Central memory CD8-positive, alpha-beta T cell (primary cell): ENCODE measurements at regions not wholly inside any gene's neighbourhood (a gene's known extent, or its start where the extent isn't known, plus 50 kb on each side); places are given as distances from the start of the nearest gene placed in this dataset.

Experiments used
- ATAC-seq: fragments of 150-1000 bp; cut with Tn5 transposase; replicated peaks from 2 replicates; pipeline ENCODE4 v1.10.0; 2022; ENCODE audit warnings: mild to moderate bottlenecking, moderate FRiP score, moderate number of reproducible peaks; ENCODE audit not compliant: poor library complexity, severe bottlenecking; ENCODE audit errors: extremely low read depth
- DNase-seq, 2 donors: peaks; one replicate each; pipeline ENCODE4 v3.0.0; 2021; ENCODE audit warnings: low spot score in 2 of 2
- H3K27ac Mint-ChIP-seq: one replicate; pipeline ENCODE4 v1.8.0; 2022; ENCODE audit warnings: low read depth, mild to moderate bottlenecking, moderate library complexity, mixed read lengths
- H3K27me3 Mint-ChIP-seq: one replicate; pipeline ENCODE4 v1.8.0; 2022; ENCODE audit warnings: mixed read lengths
- H3K36me3 Mint-ChIP-seq: one replicate; pipeline ENCODE4 v1.8.0; 2022; ENCODE audit warnings: mild to moderate bottlenecking, moderate library complexity, mixed read lengths; ENCODE audit not compliant: insufficient read depth
- H3K4me1 Mint-ChIP-seq: one replicate; pipeline ENCODE4 v1.8.0; 2022; ENCODE audit warnings: mixed read lengths
- H3K4me3 Mint-ChIP-seq: one replicate; pipeline ENCODE4 v1.8.0; 2022; ENCODE audit warnings: mild to moderate bottlenecking, moderate library complexity, mixed read lengths
- H3K9me3 Mint-ChIP-seq: one replicate; pipeline ENCODE4 v1.8.0; 2022; ENCODE audit warnings: mixed read lengths

- ATAC-seq, result no peak
- peaks cover 50% of the 10 kb centered on the region for H3K27me3 Mint-ChIP-seq
- no peak overlapping the region for H3K27ac Mint-ChIP-seq
Observed at GRCh38 chr1:22281521-22282363, 138.8 kb upstream of the WNT4 start.

GRCh38 chr1:22282364-22282995 lies 139.6 kb upstream of the WNT4 start:
- no peaks in the 10 kb centered on the region for H3K9me3 Mint-ChIP-seq
- H3K27ac Mint-ChIP-seq, result no peak overlapping the region
- DNase-seq (no peak), ATAC-seq (no peak)
- no peak overlapping the region for H3K4me3 Mint-ChIP-seq
- peaks cover 43% of the 10 kb centered on the region for H3K27me3 Mint-ChIP-seq
- H3K36me3 Mint-ChIP-seq, result no peaks in the 10 kb centered on the region
- no peaks in the 10 kb centered on the region for H3K4me1 Mint-ChIP-seq

More at GRCh38 chr1:22281521-22282363, 138.8 kb upstream of the WNT4 start:
- no peak for DNase-seq
- no peaks in the 10 kb centered on the region for H3K36me3 Mint-ChIP-seq
- no peaks in the 10 kb centered on the region for H3K4me1 Mint-ChIP-seq
- no peak overlapping the region for H3K4me3 Mint-ChIP-seq
- H3K9me3 Mint-ChIP-seq, result no peaks in the 10 kb centered on the region

- H3K27ac Mint-ChIP-seq, result no peak overlapping the region
- ATAC-seq, result no peak
- H3K36me3 Mint-ChIP-seq, result no peaks in the 10 kb centered on the region
- no peaks in the 10 kb centered on the region for H3K9me3 Mint-ChIP-seq
- no peak overlapping the region for H3K4me3 Mint-ChIP-seq
- H3K4me1 Mint-ChIP-seq, result no peaks in the 10 kb centered on the region
- DNase-seq, result no peak
- peaks cover 34% of the 10 kb centered on the region for H3K27me3 Mint-ChIP-seq
Observed at GRCh38 chr1:22283596-22283995, 140.7 kb upstream of the WNT4 start.

- no peaks in the 10 kb centered on the region for H3K4me1 Mint-ChIP-seq
- no peak overlapping the region for H3K4me3 Mint-ChIP-seq
- peaks cover 28% of the 10 kb centered on the region for H3K27me3 Mint-ChIP-seq
- no peaks in the 10 kb centered on the region for H3K9me3 Mint-ChIP-seq
- no peaks in the 10 kb centered on the region for H3K36me3 Mint-ChIP-seq
- no peak overlapping the region for H3K27ac Mint-ChIP-seq
- ATAC-seq (no peak), DNase-seq (no peak)
Observed at GRCh38 chr1:22284236-22284635, 141.3 kb upstream of the WNT4 start.

GRCh38 chr1:22284906-22285548 lies 142.1 kb upstream of the WNT4 start:
- ATAC-seq (no peak), DNase-seq (no peak)
- Mint-ChIP-seq H3K4me1 (no peaks in the 10 kb centered on the region), H3K4me3 (no peak overlapping the region), H3K9me3 (no peaks in the 10 kb centered on the region), H3K27me3 (peaks cover 30% of the 10 kb centered on the region), H3K27ac (no peak overlapping the region), H3K36me3 (no peaks in the 10 kb centered on the region)

- no peaks in the 10 kb centered on the region for H3K36me3 Mint-ChIP-seq
- no peak overlapping the region for H3K27ac Mint-ChIP-seq
- H3K9me3 Mint-ChIP-seq, result no peaks in the 10 kb centered on the region
- H3K27me3 Mint-ChIP-seq, result peaks cover 37% of the 10 kb centered on the region
- DNase-seq, result peak in 1 of 2 donors; percentile 8
- H3K4me3 Mint-ChIP-seq, result no peak overlapping the region
- ATAC-seq, result no peak
- no peaks in the 10 kb centered on the region for H3K4me1 Mint-ChIP-seq
Observed at GRCh38 chr1:22285549-22286396, 142.9 kb upstream of the WNT4 start.

DNA sequence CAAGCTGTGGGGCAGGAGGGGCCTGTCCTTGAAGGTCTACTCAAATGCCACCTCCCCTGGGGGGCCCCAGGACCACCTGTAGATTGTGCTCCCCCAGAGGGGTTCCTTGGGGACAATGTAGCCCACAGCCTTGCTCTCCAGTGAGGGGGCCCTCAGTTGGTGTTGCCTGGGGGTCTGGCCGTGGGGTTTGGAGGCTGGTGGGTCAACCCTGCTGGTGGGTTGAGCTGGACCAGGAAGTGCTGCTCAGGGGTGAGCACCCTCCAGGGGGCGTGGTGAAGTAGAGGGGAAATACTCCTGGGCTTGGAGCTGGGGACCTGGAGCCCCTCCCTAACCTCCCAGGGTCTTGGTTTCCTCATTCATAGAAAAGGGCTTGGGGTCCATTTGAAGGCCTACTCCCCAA lies 143.6 kb upstream of the WNT4 start:
- Mint-ChIP-seq H3K27me3 (peaks cover 38% of the 10 kb centered on the region), H3K36me3 (no peaks in the 10 kb centered on the region), H3K4me3 (no peak overlapping the region), H3K9me3 (no peaks in the 10 kb centered on the region), H3K4me1 (no peaks in the 10 kb centered on the region), H3K27ac (no peak overlapping the region)
- DNase-seq, result no peak
- no peak for ATAC-seq

DNA sequence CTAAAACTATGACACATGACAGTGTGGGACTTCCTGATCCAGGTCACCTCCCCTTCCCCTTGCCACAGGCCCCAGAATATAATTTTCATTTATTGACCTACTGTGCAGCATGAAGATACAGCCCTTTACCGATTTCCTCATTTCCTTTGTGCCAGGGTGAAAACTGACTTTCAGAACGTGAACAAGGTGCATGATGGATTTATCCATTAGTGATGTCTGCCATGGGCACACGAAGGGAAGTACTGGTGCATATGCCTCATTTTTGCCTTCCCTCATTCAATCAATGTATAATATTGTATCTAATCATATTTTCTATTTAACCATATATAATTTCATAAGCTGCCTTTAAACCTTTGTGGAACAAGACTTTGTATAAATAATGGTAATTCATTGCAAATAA lies 144.4 kb upstream of the WNT4 start:
- no peaks in the 10 kb centered on the region for H3K9me3 Mint-ChIP-seq
- no peak overlapping the region for H3K4me3 Mint-ChIP-seq
- H3K27ac Mint-ChIP-seq, result no peak overlapping the region
- no peaks in the 10 kb centered on the region for H3K4me1 Mint-ChIP-seq
- DNase-seq (no peak), ATAC-seq (no peak)
- H3K36me3 Mint-ChIP-seq, result no peaks in the 10 kb centered on the region
- peaks cover 40% of the 10 kb centered on the region for H3K27me3 Mint-ChIP-seq

- Mint-ChIP-seq H3K4me1 (no peaks in the 10 kb centered on the region), H3K4me3 (no peak overlapping the region), H3K9me3 (no peaks in the 10 kb centered on the region), H3K27ac (no peak overlapping the region), H3K36me3 (no peaks in the 10 kb centered on the region), H3K27me3 (peaks cover 45% of the 10 kb centered on the region)
- ATAC-seq (no peak), DNase-seq (no peak)
Observed at GRCh38 chr1:22287946-22288520, 145.1 kb upstream of the WNT4 start.

GRCh38 chr1:22288593-22289241 lies 145.8 kb upstream of the WNT4 start:
- Mint-ChIP-seq H3K36me3 (no peaks in the 10 kb centered on the region), H3K27ac (no peak overlapping the region), H3K9me3 (no peaks in the 10 kb centered on the region), H3K4me1 (no peaks in the 10 kb centered on the region), H3K27me3 (peaks cover 45% of the 10 kb centered on the region), H3K4me3 (no peak overlapping the region)
- ATAC-seq (no peak), DNase-seq (no peak)

DNA sequence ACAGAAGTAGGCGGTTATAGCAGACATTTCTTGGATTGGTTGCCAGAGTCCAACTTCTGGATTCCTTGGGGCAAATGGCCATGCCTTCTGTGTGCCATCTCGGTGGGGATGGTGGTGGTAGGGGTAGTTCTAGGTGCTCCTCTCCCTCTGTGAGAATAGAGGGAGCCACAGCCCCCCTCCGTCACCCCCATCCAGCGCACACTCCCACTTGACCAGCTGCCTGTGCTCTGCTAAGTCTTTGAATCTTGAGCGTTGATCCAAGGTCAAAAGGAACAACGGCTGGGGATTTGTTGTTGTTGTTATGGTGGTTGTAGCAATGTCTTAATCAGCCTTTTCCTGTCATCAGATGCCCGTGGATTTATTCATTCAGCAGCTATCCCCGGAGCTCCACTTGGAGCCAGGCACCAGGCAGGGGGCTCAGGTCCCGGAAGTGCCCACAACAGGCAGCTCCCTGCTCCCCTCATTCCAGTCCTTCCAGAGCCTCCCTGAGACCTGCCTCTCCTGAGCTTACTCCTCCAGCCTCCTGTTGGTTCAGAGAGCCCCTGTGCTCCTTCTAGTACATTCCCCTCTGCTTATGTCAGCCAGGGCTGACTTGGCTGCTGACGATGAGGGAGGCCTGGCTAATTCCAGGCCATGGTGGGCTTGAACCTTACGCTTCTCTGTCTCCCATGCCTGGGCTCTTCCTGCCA lies 146.6 kb upstream of the WNT4 start:
- Mint-ChIP-seq H3K9me3 (no peaks in the 10 kb centered on the region), H3K36me3 (no peaks in the 10 kb centered on the region), H3K4me1 (no peaks in the 10 kb centered on the region), H3K4me3 (no peak overlapping the region), H3K27ac (no peak overlapping the region), H3K27me3 (peaks cover 50% of the 10 kb centered on the region)
- DNase-seq (no peak), ATAC-seq (no peak)
